HEK293 (cell line): ENCODE measurements at regions not wholly inside any gene's neighbourhood (a gene's known extent, or its start where the extent isn't known, plus 50 kb on each side); places are given as distances from the start of the nearest gene placed in this dataset.

Experiments used
- CTCF ChIP-seq: fragments of 450-650 bp; formaldehyde crosslinking; IDR thresholded peaks from 2 replicates; pipeline ENCODE4 v1.5.1; 2016; ENCODE audit warnings: missing biosample characterization, missing genetic modification characterization
- ELK4 ChIP-seq: IDR thresholded peaks from 2 replicates; pipeline ENCODE4 v1.6.1; 2011; ENCODE audit warnings: mild to moderate bottlenecking, low read depth, low read length, borderline replicate concordance
- KLF16 ChIP-seq: fragments of 450-650 bp; formaldehyde crosslinking; IDR thresholded peaks from 2 replicates; pipeline ENCODE4 v1.5.1; 2017; ENCODE audit warnings: missing biosample characterization, missing genetic modification characterization
- MYNN ChIP-seq: fragments of 450-650 bp; formaldehyde crosslinking; IDR thresholded peaks from 2 replicates; pipeline ENCODE4 v1.5.1; 2016; ENCODE audit warnings: missing biosample characterization, missing genetic modification characterization, borderline replicate concordance
- REPIN1 ChIP-seq: fragments of 450-650 bp; formaldehyde crosslinking; IDR thresholded peaks from 2 replicates; pipeline ENCODE4 v1.5.1; 2017; ENCODE audit warnings: missing biosample characterization, missing genetic modification characterization, low read depth
- SALL2 ChIP-seq: fragments of 450-650 bp; formaldehyde crosslinking; IDR thresholded peaks from 2 replicates; pipeline ENCODE4 v1.5.0; 2017; ENCODE audit warnings: missing biosample characterization, mild to moderate bottlenecking, missing genetic modification characterization, borderline replicate concordance
- ZFP41 ChIP-seq: fragments of 450-650 bp; formaldehyde crosslinking; IDR thresholded peaks from 2 replicates; pipeline ENCODE4 v1.5.1; 2016; ENCODE audit warnings: missing biosample characterization, missing genetic modification characterization, borderline replicate concordance
- ZNF26 ChIP-seq: fragments of 450-650 bp; formaldehyde crosslinking; IDR thresholded peaks from 2 replicates; pipeline ENCODE4 v1.5.1; 2016; ENCODE audit warnings: missing biosample characterization, missing genetic modification characterization
- ZNF416 ChIP-seq: fragments of 450-650 bp; formaldehyde crosslinking; IDR thresholded peaks from 2 replicates; pipeline ENCODE4 v1.5.1; 2016; ENCODE audit warnings: missing biosample characterization, missing genetic modification characterization
- ZNF510 ChIP-seq: fragments of 450-650 bp; formaldehyde crosslinking; IDR thresholded peaks from 2 replicates; pipeline ENCODE4 v1.5.1; 2018; ENCODE audit warnings: mild to moderate bottlenecking, missing genetic modification characterization, missing biosample characterization; ENCODE audit not compliant: insufficient replicate concordance
- ZNF530 ChIP-seq: fragments of 450-650 bp; formaldehyde crosslinking; IDR thresholded peaks from 2 replicates; pipeline ENCODE4 v1.5.1; 2016; ENCODE audit warnings: low read depth, missing biosample characterization, missing genetic modification characterization

- TF ChIP-seq ZNF26 (tag by site-specific recombination) (no peak), KLF16 (no peak), ELK4 (no peak), CTCF (tag by site-specific recombination) (no peak), ZNF416 (tag by site-specific recombination) (no peak), REPIN1 (no peak), MYNN (no peak), ZFP41 (tag by site-specific recombination) (no peak), ZNF510 (tag by site-specific recombination) (no peak), SALL2 (tag by site-specific recombination) (no peak), ZNF530 (tag by site-specific recombination) (no peak)
Observed at GRCh38 chr6:18634912-18635311, 247.8 kb downstream of the RNF144B start.
